Stimulated activated memory B cell treated with anti-CD40 and anti-IgM and Interleukin-4, amounts not matched to agents 10 μg/mL and 1 μg/mL and 100 μg/mL, for 72 hours (primary cell): ENCODE measurements at regions not wholly inside any gene's neighbourhood (a gene's known extent, or its start where the extent isn't known, plus 50 kb on each side); places are given as distances from the start of the nearest gene placed in this dataset.
A peak's percentile ranks its signal among the peaks of the same experiment; 100 is the strongest.

Experiments
- ATAC-seq: fragments of 150-1000 bp; cut with Tn5 transposase; 2 replicates; pipeline ENCODE4 v1.10.0; 2021
- H3K27ac Mint-ChIP-seq: one replicate; pipeline ENCODE4 v1.8.0; 2022; ENCODE audit warnings: mild to moderate bottlenecking, mixed read lengths
- H3K27me3 Mint-ChIP-seq: one replicate; pipeline ENCODE4 v1.8.0; 2022; ENCODE audit warnings: mixed read lengths
- H3K36me3 Mint-ChIP-seq: one replicate; pipeline ENCODE4 v1.8.0; 2022; ENCODE audit warnings: mixed read lengths
- H3K4me1 Mint-ChIP-seq: one replicate; pipeline ENCODE4 v1.8.0; 2022; ENCODE audit warnings: mixed read lengths
- H3K4me3 Mint-ChIP-seq: one replicate; pipeline ENCODE4 v1.8.0; 2022; ENCODE audit warnings: mild to moderate bottlenecking, moderate library complexity, mixed read lengths
- H3K9me3 Mint-ChIP-seq: one replicate; pipeline ENCODE4 v1.8.0; 2022; ENCODE audit warnings: mixed read lengths

GRCh38 chr12:13628067-13628466 lies 353.3 kb downstream of the GRIN2B start:
- H3K4me1 Mint-ChIP-seq: no peaks in the 10 kb centered on the region

GRCh38 chr12:13627536-13627935 lies 353.9 kb downstream of the GRIN2B start:
- Mint-ChIP-seq H3K4me1 (no peaks in the 10 kb centered on the region), H3K36me3 (no peaks in the 10 kb centered on the region), H3K27me3 (no peaks in the 10 kb centered on the region), H3K4me3 (no peak overlapping the region), H3K27ac (no peak overlapping the region), H3K9me3 (no peaks in the 10 kb centered on the region)
- ATAC-seq: no peak

More at GRCh38 chr12:13628067-13628466, 353.3 kb downstream of the GRIN2B start:
- no peaks in the 10 kb centered on the region for H3K36me3 Mint-ChIP-seq
- H3K9me3 Mint-ChIP-seq: no peaks in the 10 kb centered on the region
- H3K27me3 Mint-ChIP-seq: no peaks in the 10 kb centered on the region
- ATAC-seq: no peak
- H3K27ac Mint-ChIP-seq: no peak overlapping the region
- H3K4me3 Mint-ChIP-seq: no peak overlapping the region

GRCh38 chr12:13613297-13613696 lies 368.1 kb downstream of the GRIN2B start:
- H3K4me3 Mint-ChIP-seq: no peak overlapping the region
- H3K27ac Mint-ChIP-seq: no peak overlapping the region
- H3K27me3 Mint-ChIP-seq: no peaks in the 10 kb centered on the region
- H3K4me1 Mint-ChIP-seq: no peaks in the 10 kb centered on the region
- no peak for ATAC-seq
- H3K36me3 Mint-ChIP-seq: no peaks in the 10 kb centered on the region
- H3K9me3 Mint-ChIP-seq: peaks cover 3% of the 10 kb centered on the region

GRCh38 chr12:13609894-13610679 lies 371.3 kb downstream of the GRIN2B start:
- Mint-ChIP-seq H3K27me3 (no peaks in the 10 kb centered on the region), H3K4me3 (no peak overlapping the region), H3K9me3 (no peaks in the 10 kb centered on the region), H3K36me3 (no peaks in the 10 kb centered on the region), H3K4me1 (peaks cover 4% of the 10 kb centered on the region), H3K27ac (no peak overlapping the region)
- no peak for ATAC-seq

- no peaks in the 10 kb centered on the region for H3K27me3 Mint-ChIP-seq
Measured at GRCh38 chr12:13606290-13606689, 375.1 kb downstream of the GRIN2B start.

GRCh38 chr12:13603953-13604352 lies 377.4 kb downstream of the GRIN2B start:
- no peaks in the 10 kb centered on the region for H3K27me3 Mint-ChIP-seq
- H3K36me3 Mint-ChIP-seq: no peaks in the 10 kb centered on the region
- no peaks in the 10 kb centered on the region for H3K9me3 Mint-ChIP-seq
- no peak for ATAC-seq
- no peak overlapping the region for H3K27ac Mint-ChIP-seq
- peaks cover 4% of the 10 kb centered on the region for H3K4me1 Mint-ChIP-seq
- H3K4me3 Mint-ChIP-seq: no peak overlapping the region

More at GRCh38 chr12:13606290-13606689, 375.1 kb downstream of the GRIN2B start:
- no peak overlapping the region for H3K27ac Mint-ChIP-seq
- no peaks in the 10 kb centered on the region for H3K9me3 Mint-ChIP-seq
- H3K4me3 Mint-ChIP-seq: no peak overlapping the region
- no peak for ATAC-seq
- H3K4me1 Mint-ChIP-seq: peaks cover 4% of the 10 kb centered on the region
- H3K36me3 Mint-ChIP-seq: no peaks in the 10 kb centered on the region

GRCh38 chr12:13602172-13602571 lies 379.2 kb downstream of the GRIN2B start:
- no peak overlapping the region for H3K4me3 Mint-ChIP-seq
- no peaks in the 10 kb centered on the region for H3K9me3 Mint-ChIP-seq
- no peak overlapping the region for H3K27ac Mint-ChIP-seq
- H3K36me3 Mint-ChIP-seq: no peaks in the 10 kb centered on the region
- H3K4me1 Mint-ChIP-seq: peaks cover 4% of the 10 kb centered on the region
- no peaks in the 10 kb centered on the region for H3K27me3 Mint-ChIP-seq
- no peak for ATAC-seq

GRCh38 chr12:13599176-13599575 lies 382.2 kb downstream of the GRIN2B start:
- no peaks in the 10 kb centered on the region for H3K36me3 Mint-ChIP-seq
- no peaks in the 10 kb centered on the region for H3K9me3 Mint-ChIP-seq
- ATAC-seq: no peak
- no peaks in the 10 kb centered on the region for H3K27me3 Mint-ChIP-seq
- no peak overlapping the region for H3K27ac Mint-ChIP-seq
- H3K4me1 Mint-ChIP-seq: no peaks in the 10 kb centered on the region
- H3K4me3 Mint-ChIP-seq: no peak overlapping the region

GRCh38 chr12:13597837-13598236 lies 383.6 kb downstream of the GRIN2B start:
- no peak overlapping the region for H3K4me3 Mint-ChIP-seq
- ATAC-seq: no peak
- no peaks in the 10 kb centered on the region for H3K27me3 Mint-ChIP-seq
- H3K4me1 Mint-ChIP-seq: no peaks in the 10 kb centered on the region
- no peak overlapping the region for H3K27ac Mint-ChIP-seq
- no peaks in the 10 kb centered on the region for H3K9me3 Mint-ChIP-seq
- no peaks in the 10 kb centered on the region for H3K36me3 Mint-ChIP-seq

GRCh38 chr12:13597166-13597565 lies 384.2 kb downstream of the GRIN2B start:
- Mint-ChIP-seq H3K36me3 (no peaks in the 10 kb centered on the region), H3K27ac (no peak overlapping the region), H3K4me1 (peaks cover 4% of the 10 kb centered on the region), H3K9me3 (no peaks in the 10 kb centered on the region), H3K27me3 (no peaks in the 10 kb centered on the region), H3K4me3 (no peak overlapping the region)
- no peak for ATAC-seq

- no peaks in the 10 kb centered on the region for H3K27me3 Mint-ChIP-seq
- ATAC-seq: no peak
- peaks cover 9% of the 10 kb centered on the region for H3K4me1 Mint-ChIP-seq
- H3K36me3 Mint-ChIP-seq: no peaks in the 10 kb centered on the region
- no peak overlapping the region for H3K27ac Mint-ChIP-seq
- no peaks in the 10 kb centered on the region for H3K9me3 Mint-ChIP-seq
- no peak overlapping the region for H3K4me3 Mint-ChIP-seq
Measured at GRCh38 chr12:13596714-13597113, 384.7 kb downstream of the GRIN2B start.

- peaks cover 10% of the 10 kb centered on the region for H3K4me1 Mint-ChIP-seq
- H3K27me3 Mint-ChIP-seq: no peaks in the 10 kb centered on the region
- no peak for ATAC-seq
- H3K9me3 Mint-ChIP-seq: no peaks in the 10 kb centered on the region
- no peak overlapping the region for H3K27ac Mint-ChIP-seq
- no peaks in the 10 kb centered on the region for H3K36me3 Mint-ChIP-seq
- no peak overlapping the region for H3K4me3 Mint-ChIP-seq
Measured at GRCh38 chr12:13595536-13596443, 385.6 kb downstream of the GRIN2B start.

GRCh38 chr12:13594731-13595514 lies 386.5 kb downstream of the GRIN2B start:
- no peak overlapping the region for H3K4me3 Mint-ChIP-seq
- peaks cover 10% of the 10 kb centered on the region for H3K4me1 Mint-ChIP-seq
- H3K27me3 Mint-ChIP-seq: no peaks in the 10 kb centered on the region
- no peaks in the 10 kb centered on the region for H3K36me3 Mint-ChIP-seq
- ATAC-seq: no peak
- H3K9me3 Mint-ChIP-seq: no peaks in the 10 kb centered on the region
- H3K27ac Mint-ChIP-seq: no peak overlapping the region

- Mint-ChIP-seq H3K4me3 (no peak overlapping the region), H3K36me3 (no peaks in the 10 kb centered on the region), H3K27me3 (no peaks in the 10 kb centered on the region), H3K4me1 (peaks cover 20% of the 10 kb centered on the region), H3K27ac (no peak overlapping the region), H3K9me3 (no peaks in the 10 kb centered on the region)
- ATAC-seq: peak; percentile 67
Measured at GRCh38 chr12:13592063-13592942, 389.1 kb downstream of the GRIN2B start.
